Astrocyte (in vitro differentiated cells and primary cell): ENCODE measurements at regions not wholly inside any gene's neighbourhood (a gene's known extent, or its start where the extent isn't known, plus 50 kb on each side); places are given as distances from the start of the nearest gene placed in this dataset.

Experiments used
- EZH2 ChIP-seq: IDR thresholded peaks from 2 replicates; pipeline ENCODE4 v1.6.1; 2012; ENCODE audit warnings: mild to moderate bottlenecking, low read length, inconsistent platforms; ENCODE audit not compliant: insufficient read depth
- TF ChIP-seq, protein P1 (sequence below): IDR thresholded peaks from 2 replicates; pipeline ENCODE4 v1.5.1; 2011; ENCODE audit warnings: low read depth, mild to moderate bottlenecking, inconsistent platforms, low read length, moderate library complexity; ENCODE audit not compliant: insufficient read depth

- TF ChIP-seq, protein P1, sequence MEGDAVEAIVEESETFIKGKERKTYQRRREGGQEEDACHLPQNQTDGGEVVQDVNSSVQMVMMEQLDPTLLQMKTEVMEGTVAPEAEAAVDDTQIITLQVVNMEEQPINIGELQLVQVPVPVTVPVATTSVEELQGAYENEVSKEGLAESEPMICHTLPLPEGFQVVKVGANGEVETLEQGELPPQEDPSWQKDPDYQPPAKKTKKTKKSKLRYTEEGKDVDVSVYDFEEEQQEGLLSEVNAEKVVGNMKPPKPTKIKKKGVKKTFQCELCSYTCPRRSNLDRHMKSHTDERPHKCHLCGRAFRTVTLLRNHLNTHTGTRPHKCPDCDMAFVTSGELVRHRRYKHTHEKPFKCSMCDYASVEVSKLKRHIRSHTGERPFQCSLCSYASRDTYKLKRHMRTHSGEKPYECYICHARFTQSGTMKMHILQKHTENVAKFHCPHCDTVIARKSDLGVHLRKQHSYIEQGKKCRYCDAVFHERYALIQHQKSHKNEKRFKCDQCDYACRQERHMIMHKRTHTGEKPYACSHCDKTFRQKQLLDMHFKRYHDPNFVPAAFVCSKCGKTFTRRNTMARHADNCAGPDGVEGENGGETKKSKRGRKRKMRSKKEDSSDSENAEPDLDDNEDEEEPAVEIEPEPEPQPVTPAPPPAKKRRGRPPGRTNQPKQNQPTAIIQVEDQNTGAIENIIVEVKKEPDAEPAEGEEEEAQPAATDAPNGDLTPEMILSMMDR, result no peak
- no peak for TF ChIP-seq EZH2
Observed at GRCh38 chr1:103958699-103959098, 209.0 kb downstream of the AMY1C start.
